ENCODE measurements at regions not wholly inside any gene's neighbourhood (a gene's known extent, or its start where the extent isn't known, plus 50 kb on each side); places are given as distances from the start of the nearest gene placed in this dataset.

DNA sequence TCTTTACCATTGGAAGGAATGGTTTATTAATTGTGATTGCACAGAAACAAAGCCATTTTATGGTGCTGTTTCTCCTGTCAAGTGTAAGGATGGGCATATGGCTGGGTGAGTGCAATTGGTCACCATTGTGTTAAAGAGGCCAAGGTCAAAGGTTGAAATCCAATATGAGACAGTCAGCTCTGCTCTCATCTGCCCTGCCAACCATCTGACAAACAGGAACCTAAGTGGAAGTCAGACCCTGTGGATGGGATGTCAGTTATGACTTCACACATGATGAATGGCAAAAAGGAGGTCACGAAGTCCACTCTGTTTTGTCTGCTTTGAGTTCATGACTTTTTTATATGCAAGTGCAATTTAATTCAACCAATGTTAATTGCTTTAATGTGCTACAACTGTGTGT is 172.7 kb upstream of the TMEM229A start:
- TF ChIP-seq NR1H2 (CRISPR knock-in tag; IDR thresholded peaks at IDR 0.05; ENCODE audit: borderline replicate concordance, low read depth) (no peak), ZBTB37 (CRISPR knock-in tag; IDR thresholded peaks at IDR 0.05) (no peak), SRF (IDR thresholded peaks at IDR 0.05; ENCODE audit: low read depth, low read length) (no peak)
- intact Hi-C loops (cut with micrococcal nuclease; ENCODE audit: unreplicated experiment) = no loop called here
- CTCF ChIA-PET (ENCODE audit: low intra/inter-chr PET ratio, low total read pairs) = no interaction called here

DNA sequence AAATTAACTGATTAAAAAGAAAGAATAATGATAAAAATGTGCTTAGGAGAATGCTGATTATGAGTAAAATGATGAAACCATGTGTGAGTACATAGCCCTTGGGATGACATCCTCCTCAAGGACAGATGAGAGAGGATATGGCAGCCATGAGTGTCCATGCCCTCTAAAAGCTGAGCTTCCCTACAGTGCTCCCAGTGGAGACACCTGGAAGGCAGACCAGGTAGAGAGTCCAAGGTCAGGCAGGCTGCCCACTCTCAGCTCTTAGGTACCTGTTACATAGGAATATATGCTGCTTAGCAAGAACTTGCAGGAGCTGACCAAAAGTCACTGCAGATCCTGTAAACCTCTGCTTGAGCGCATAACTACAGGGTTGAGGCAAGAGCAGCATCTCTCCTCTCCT is 169.7 kb upstream of the TMEM229A start:
- DNase-seq (ENCODE audit: low spot score) (no peak), FAIRE-seq (no peak), ATAC-seq (no peak)
- Histone ChIP-seq H3K4me1 (ENCODE audit: insufficient read depth, low read length) (no peaks in the 10 kb centered on the region), H3K9ac (ENCODE audit: insufficient read depth, low read depth, low read length) (no peak overlapping the region), H3K36me3 (replicated peaks in 1 of 2; ENCODE audit: control insufficient read depth in 1 of 2, insufficient read depth in 2 of 2, low read length in 2 of 2) (no peaks in the 10 kb centered on the region), H3K79me2 (ENCODE audit: insufficient read depth, low read length) (no peaks in the 10 kb centered on the region), H3K27me3 (ENCODE audit: control insufficient read depth in 1 of 2, insufficient read depth in 2 of 2, low read length in 2 of 2) (no peaks in the 10 kb centered on the region), H3K9me3 (ENCODE audit: low read length) (no peaks in the 10 kb centered on the region), H3K27ac (ENCODE audit: extremely low read length, insufficient read depth, low read length) (no peak overlapping the region), H3K4me3 (replicated peaks in 1 of 3; ENCODE audit: insufficient read depth in 1 of 3, low read depth in 2 of 3, low read length in 3 of 3) (no peak overlapping the region), H4K20me1 (ENCODE audit: insufficient read depth, low read length) (no peaks in the 10 kb centered on the region), H2AFZ (ENCODE audit: low read length) (no peak overlapping the region), H3K4me2 (ENCODE audit: low read depth, low read length) (no peak overlapping the region)
- ChIA-PET POLR2A (no interaction called here), CTCF (ENCODE audit: low intra/inter-chr PET ratio, low total read pairs) (no interaction called here)
- TF ChIP-seq ZNF253 (CRISPR knock-in tag; IDR thresholded peaks at IDR 0.05; ENCODE audit: borderline replicate concordance) (no peak), KLF16 (CRISPR knock-in tag; IDR thresholded peaks at IDR 0.05) (no peak)
- TF ChIP-seq, protein P1, sequence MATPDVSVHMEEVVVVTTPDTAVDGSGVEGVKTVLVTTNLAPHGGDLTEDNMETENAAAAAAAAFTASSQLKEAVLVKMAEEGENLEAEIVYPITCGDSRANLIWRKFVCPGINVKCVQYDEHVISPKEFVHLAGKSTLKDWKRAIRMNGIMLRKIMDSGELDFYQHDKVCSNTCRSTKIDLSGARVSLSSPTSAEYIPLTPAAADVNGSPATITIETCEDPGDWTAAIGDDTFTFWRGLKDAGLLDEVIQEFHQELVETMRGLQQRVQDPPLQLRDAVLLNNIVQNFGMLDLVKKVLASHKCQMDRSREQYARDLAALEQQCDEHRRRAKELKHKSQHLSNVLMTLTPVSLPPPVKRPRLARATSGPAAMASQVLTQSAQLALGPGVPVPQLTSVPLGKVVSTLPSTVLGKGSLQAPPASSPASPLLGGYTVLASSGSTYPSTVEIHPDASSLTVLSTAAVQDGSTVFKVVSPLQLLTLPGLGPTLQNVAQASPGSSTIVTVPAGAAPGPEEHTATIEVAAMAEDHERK (CRISPR knock-in tag; IDR thresholded peaks at IDR 0.05; ENCODE audit: low read depth) = no peak
- TF ChIP-seq, protein P2, sequence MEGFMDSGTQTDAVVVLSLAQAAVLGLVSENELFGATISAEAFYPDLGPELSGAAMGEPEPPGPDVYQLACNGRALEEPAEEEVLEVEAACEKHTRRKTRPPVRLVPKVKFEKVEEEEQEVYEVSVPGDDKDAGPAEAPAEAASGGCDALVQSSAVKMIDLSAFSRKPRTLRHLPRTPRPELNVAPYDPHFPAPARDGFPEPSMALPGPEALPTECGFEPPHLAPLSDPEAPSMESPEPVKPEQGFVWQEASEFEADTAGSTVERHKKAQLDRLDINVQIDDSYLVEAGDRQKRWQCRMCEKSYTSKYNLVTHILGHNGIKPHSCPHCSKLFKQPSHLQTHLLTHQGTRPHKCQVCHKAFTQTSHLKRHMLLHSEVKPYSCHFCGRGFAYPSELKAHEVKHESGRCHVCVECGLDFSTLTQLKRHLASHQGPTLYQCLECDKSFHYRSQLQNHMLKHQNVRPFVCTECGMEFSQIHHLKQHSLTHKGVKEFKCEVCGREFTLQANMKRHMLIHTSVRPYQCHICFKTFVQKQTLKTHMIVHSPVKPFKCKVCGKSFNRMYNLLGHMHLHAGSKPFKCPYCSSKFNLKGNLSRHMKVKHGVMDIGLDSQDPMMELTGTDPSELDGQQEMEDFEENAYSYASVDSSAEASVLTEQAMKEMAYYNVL (CRISPR knock-in tag; IDR thresholded peaks at IDR 0.05; ENCODE audit: borderline replicate concordance) = no peak
- BruUV-seq (replicated peaks) = no TSS peak
- intact Hi-C loops (cut with micrococcal nuclease; ENCODE audit: unreplicated experiment) (no loop called here), in situ Hi-C loops (cut with HindIII; ENCODE audit: extremely low pct_ligation_motif_present, low pct_unique_long_range_greater_than_20kb) (no loop called here)
- 100% methylated on average over 1 of the region's 1 CpG for WGBS (ENCODE audit: low lambda C conversion rate)

More for the DNA sequence above, 172.7 kb upstream of the TMEM229A start:
- Histone ChIP-seq H3K4me1 (ENCODE audit: insufficient read depth, low read length) (no peaks in the 10 kb centered on the region), H3K9ac (ENCODE audit: insufficient read depth, low read depth, low read length) (no peak overlapping the region), H3K9me3 (ENCODE audit: low read length) (no peaks in the 10 kb centered on the region), H3K27me3 (ENCODE audit: control insufficient read depth in 1 of 2, insufficient read depth in 2 of 2, low read length in 2 of 2) (no peaks in the 10 kb centered on the region), H4K20me1 (ENCODE audit: insufficient read depth, low read length) (no peaks in the 10 kb centered on the region), H3K4me2 (ENCODE audit: low read depth, low read length) (no peak overlapping the region), H3K27ac (ENCODE audit: extremely low read length, insufficient read depth, low read length) (no peak overlapping the region), H2AFZ (ENCODE audit: low read length) (no peak overlapping the region), H3K36me3 (replicated peaks in 1 of 2; ENCODE audit: control insufficient read depth in 1 of 2, insufficient read depth in 2 of 2, low read length in 2 of 2) (no peaks in the 10 kb centered on the region), H3K4me3 (replicated peaks in 1 of 3; ENCODE audit: insufficient read depth in 1 of 3, low read depth in 2 of 3, low read length in 3 of 3) (no peak overlapping the region), H3K79me2 (ENCODE audit: insufficient read depth, low read length) (no peaks in the 10 kb centered on the region)
- no TSS peak for BruUV-seq (replicated peaks)
- DNase-seq (ENCODE audit: low spot score) (no peak), ATAC-seq (no peak), FAIRE-seq (no peak)
- WGBS (ENCODE audit: low lambda C conversion rate) = 0% methylated on average over 1 of the region's 1 CpG
- in situ Hi-C loops (cut with HindIII; ENCODE audit: extremely low pct_ligation_motif_present, low pct_unique_long_range_greater_than_20kb) = no loop called here
- POLR2A ChIA-PET = no interaction called here
